H9 (cell line): ENCODE measurements at regions not wholly inside any gene's neighbourhood (a gene's known extent, or its start where the extent isn't known, plus 50 kb on each side); places are given as distances from the start of the nearest gene placed in this dataset.
A peak's percentile ranks its signal among the peaks of the same experiment; 100 is the strongest.

Experiments
- DNase-seq: peaks from one replicate; pipeline ENCODE4 v3.0.0-alpha.2; 2017
- H2AFZ ChIP-seq: one replicate; pipeline ENCODE4 v1.6.1; 2013; ENCODE audit warnings: mild to moderate bottlenecking, low read length, control low read depth, moderate library complexity
- H2AK5ac ChIP-seq: 2 replicates; pipeline ENCODE4 v1.6.1; 2013; ENCODE audit warnings: low read length, control low read depth, mixed read lengths; ENCODE audit not compliant: insufficient read length
- H2BK120ac ChIP-seq: one replicate; pipeline ENCODE4 v1.6.1; 2013; ENCODE audit warnings: low read depth, mild to moderate bottlenecking, low read length, control low read depth, inconsistent platforms; ENCODE audit not compliant: poor library complexity, severe bottlenecking
- H2BK12ac ChIP-seq: 2 replicates; pipeline ENCODE4 v1.6.1; 2013; ENCODE audit warnings: low read length, control low read depth, mixed read lengths, low read depth; ENCODE audit not compliant: insufficient read length
- H2BK15ac ChIP-seq: 2 replicates; pipeline ENCODE4 v1.6.1; 2013; ENCODE audit warnings: low read depth, low read length, control low read depth
- H2BK20ac ChIP-seq: one replicate; pipeline ENCODE4 v1.6.1; 2013; ENCODE audit warnings: low read depth, mild to moderate bottlenecking, low read length, control low read depth, inconsistent platforms; ENCODE audit not compliant: poor library complexity, severe bottlenecking
- H2BK5ac ChIP-seq: 2 replicates; pipeline ENCODE4 v1.6.1; 2013; ENCODE audit warnings: low read length, control low read depth, mixed read lengths; ENCODE audit not compliant: insufficient read length
- H3K14ac ChIP-seq: 2 replicates; pipeline ENCODE4 v1.6.1; 2013; ENCODE audit warnings: low read length, control low read depth; ENCODE audit not compliant: insufficient read depth
- H3K18ac ChIP-seq: 2 replicates; pipeline ENCODE4 v1.6.1; 2013; ENCODE audit warnings: low read depth, mild to moderate bottlenecking, mixed read lengths, low read length, control low read depth; ENCODE audit not compliant: insufficient read length
- H3K23ac ChIP-seq: 2 replicates; pipeline ENCODE4 v1.6.1; 2013; ENCODE audit warnings: low read length, control low read depth, mixed read lengths, low read depth; ENCODE audit not compliant: insufficient read length
- H3K23me2 ChIP-seq: 2 replicates; pipeline ENCODE4 v1.6.1; 2013; ENCODE audit warnings: low read depth, mild to moderate bottlenecking, mixed read lengths, low read length, control low read depth; ENCODE audit not compliant: insufficient read length, poor library complexity, severe bottlenecking
- H3K27ac ChIP-seq: 2 replicates; pipeline ENCODE4 v1.5.1; 2013; ENCODE audit warnings: low read length, control low read depth, mixed read lengths, low read depth; ENCODE audit not compliant: insufficient read length
- H3K27me3 ChIP-seq: 2 replicates; pipeline ENCODE4 v1.6.1; 2013; ENCODE audit warnings: low read length, control low read depth, inconsistent platforms; ENCODE audit not compliant: insufficient read depth
- H3K4ac ChIP-seq: 2 replicates; pipeline ENCODE4 v1.6.1; 2013; ENCODE audit warnings: low read depth, mild to moderate bottlenecking, control low read depth, inconsistent platforms, low read length, moderate library complexity
- H3K4me1 ChIP-seq: 2 replicates; pipeline ENCODE4 v1.6.1; 2013; ENCODE audit warnings: low read length, control low read depth, inconsistent platforms; ENCODE audit not compliant: insufficient read depth
- H3K4me2 ChIP-seq: 2 replicates; pipeline ENCODE4 v1.6.1; 2013; ENCODE audit warnings: low read length, control low read depth, mixed read lengths; ENCODE audit not compliant: insufficient read length, insufficient read depth
- H3K56ac ChIP-seq: 2 replicates; pipeline ENCODE4 v1.6.1; 2013; ENCODE audit warnings: low read depth, mild to moderate bottlenecking, mixed read lengths, low read length, control low read depth; ENCODE audit not compliant: insufficient read length
- H3K79me1 ChIP-seq: 2 replicates; pipeline ENCODE4 v1.6.1; 2013; ENCODE audit warnings: low read depth, mild to moderate bottlenecking, moderate library complexity, low read length, control low read depth, inconsistent platforms; ENCODE audit not compliant: insufficient read depth, poor library complexity, severe bottlenecking
- H3K79me2 ChIP-seq: 2 replicates; pipeline ENCODE4 v1.6.1; 2013; ENCODE audit warnings: low read length, control low read depth, inconsistent platforms; ENCODE audit not compliant: insufficient read depth
- H3K9ac ChIP-seq: 2 replicates; pipeline ENCODE4 v1.6.1; 2013; ENCODE audit warnings: low read length, control low read depth, mixed read lengths; ENCODE audit not compliant: insufficient read length; ENCODE audit errors: extremely low read depth
- H3K9me3 ChIP-seq: one replicate; pipeline ENCODE4 v1.6.1; 2013; ENCODE audit warnings: low read depth, low read length, inconsistent platforms; ENCODE audit not compliant: control insufficient read depth
- H3T11ph ChIP-seq: one replicate; pipeline ENCODE4 v1.6.1; 2013; ENCODE audit warnings: mild to moderate bottlenecking, low read length, control low read depth, inconsistent platforms
- H4K20me1 ChIP-seq: one replicate; pipeline ENCODE4 v1.6.1; 2013; ENCODE audit not compliant: control insufficient read depth, insufficient read length, insufficient read depth
- H4K5ac ChIP-seq: 2 replicates; pipeline ENCODE4 v1.6.1; 2013; ENCODE audit warnings: low read depth, mild to moderate bottlenecking, mixed read lengths, low read length, control low read depth; ENCODE audit not compliant: insufficient read length
- H4K8ac ChIP-seq: replicated peaks from 2 replicates; pipeline ENCODE4 v1.6.1; 2013; ENCODE audit warnings: low read length, control low read depth, mixed read lengths, low read depth; ENCODE audit not compliant: insufficient read length
- H4K91ac ChIP-seq: 2 replicates; pipeline ENCODE4 v1.6.1; 2013; ENCODE audit warnings: low read depth, mild to moderate bottlenecking, moderate library complexity, mixed read lengths, low read length, control low read depth; ENCODE audit not compliant: insufficient read length
- H3K27ac Mint-ChIP-seq, 3 experiments: 2 replicates in 2 of 3; 3 replicates in 1 of 3; pipeline ENCODE4 v1.8.0; 2020 to 2021; ENCODE audit warnings: mixed read lengths in 3 of 3, mild to moderate bottlenecking in 1 of 3, moderate library complexity in 1 of 3
- H3K27me3 Mint-ChIP-seq: 2 replicates; pipeline ENCODE4 v1.8.0; 2021; ENCODE audit warnings: low read depth, mild to moderate bottlenecking, moderate library complexity, mixed read lengths
- H3K36me3 Mint-ChIP-seq, 3 experiments: 2 replicates in 2 of 3; 3 replicates in 1 of 3; pipeline ENCODE4 v1.8.0; 2020 to 2021; ENCODE audit warnings: low read depth in 3 of 3, mixed read lengths in 3 of 3; ENCODE audit not compliant: insufficient read depth in 1 of 3
- H3K4me1 Mint-ChIP-seq, 2 experiments: 2 replicates each; pipeline ENCODE4 v1.8.0; 2020; ENCODE audit warnings: mixed read lengths in 2 of 2
- H3K4me3 Mint-ChIP-seq, 2 experiments: 2 replicates in 1 of 2; 3 replicates in 1 of 2; pipeline ENCODE4 v1.8.0; 2020 to 2021; ENCODE audit warnings: mild to moderate bottlenecking in 2 of 2, mixed read lengths in 2 of 2, moderate library complexity in 1 of 2
- H3K9me3 Mint-ChIP-seq, 2 experiments: 2 replicates in 1 of 2; 3 replicates in 1 of 2; pipeline ENCODE4 v1.8.0; 2020; ENCODE audit warnings: mild to moderate bottlenecking in 2 of 2, mixed read lengths in 2 of 2, moderate library complexity in 1 of 2
- WGBS: extraction: QIAGEN DNeasy Blood & Tissue Kit; methylation state at CpG from one replicate; pipeline ENCODE4 v1.1.7; 2013; ENCODE audit warnings: missing lambda C conversion rate, low lambda C conversion rate, mixed read lengths; ENCODE audit not compliant: insufficient read length; ENCODE audit errors: extremely low coverage; 5-methylcytosine and 5-hydroxymethylcytosine counted together
- TF ChIP-seq, protein P1 (sequence below): fragments of 200-600 bp; sonication (generic); conservative IDR thresholded peaks from 3 replicates; pipeline ENCODE4 v1.8.0; 2021; ENCODE audit warnings: antibody characterized with exemption, mild to moderate bottlenecking

DNA sequence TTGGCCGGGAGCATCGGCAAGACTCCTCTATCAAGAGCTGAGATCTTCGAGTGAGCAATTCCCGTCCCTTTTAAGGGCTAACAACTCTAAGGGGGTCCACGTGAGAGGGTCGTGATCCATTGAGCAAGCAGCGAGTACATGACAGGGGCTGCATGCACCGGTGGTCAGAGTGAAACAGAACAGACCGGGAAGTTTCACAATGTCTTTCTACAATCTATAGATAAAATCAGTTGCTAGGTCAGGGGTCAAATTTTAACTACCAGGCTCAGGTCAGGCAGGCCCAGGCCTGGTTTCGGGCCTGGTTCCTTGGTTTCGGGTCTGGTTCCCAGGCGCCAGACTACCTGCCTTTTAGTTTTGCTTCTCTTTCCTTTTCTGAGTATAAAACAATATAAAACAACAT is 160.1 kb downstream of the PTCHD1 start:
- Histone ChIP-seq H2BK120ac (peak overlapping the region; percentile 44), H3K56ac (no peak overlapping the region), H2BK12ac (no peak overlapping the region), H3K9ac (no peak overlapping the region), H2AFZ (no peak overlapping the region), H2BK5ac (no peak overlapping the region), H4K91ac (no peak overlapping the region), H3K27me3 (no peaks in the 10 kb centered on the region), H2AK5ac (no peak overlapping the region), H4K8ac (no peak overlapping the region), H3K9me3 (no peaks in the 10 kb centered on the region), H3K23ac (no peak overlapping the region), H3K79me1 (no peaks in the 10 kb centered on the region), H3K4ac (no peak overlapping the region), H3K79me2 (no peaks in the 10 kb centered on the region), H3K4me1 (no peaks in the 10 kb centered on the region; the same call in 1 of the 2 replicates), H3K27ac (no peak overlapping the region), H3T11ph (no peak overlapping the region), H3K14ac (no peak overlapping the region), H3K18ac (no peak overlapping the region), H2BK20ac (no peak overlapping the region), H3K23me2 (no peaks in the 10 kb centered on the region), H4K5ac (no peak overlapping the region), H3K4me2 (no peak overlapping the region), H2BK15ac (no peak overlapping the region), H4K20me1 (no peaks in the 10 kb centered on the region)
- TF ChIP-seq, protein P1, sequence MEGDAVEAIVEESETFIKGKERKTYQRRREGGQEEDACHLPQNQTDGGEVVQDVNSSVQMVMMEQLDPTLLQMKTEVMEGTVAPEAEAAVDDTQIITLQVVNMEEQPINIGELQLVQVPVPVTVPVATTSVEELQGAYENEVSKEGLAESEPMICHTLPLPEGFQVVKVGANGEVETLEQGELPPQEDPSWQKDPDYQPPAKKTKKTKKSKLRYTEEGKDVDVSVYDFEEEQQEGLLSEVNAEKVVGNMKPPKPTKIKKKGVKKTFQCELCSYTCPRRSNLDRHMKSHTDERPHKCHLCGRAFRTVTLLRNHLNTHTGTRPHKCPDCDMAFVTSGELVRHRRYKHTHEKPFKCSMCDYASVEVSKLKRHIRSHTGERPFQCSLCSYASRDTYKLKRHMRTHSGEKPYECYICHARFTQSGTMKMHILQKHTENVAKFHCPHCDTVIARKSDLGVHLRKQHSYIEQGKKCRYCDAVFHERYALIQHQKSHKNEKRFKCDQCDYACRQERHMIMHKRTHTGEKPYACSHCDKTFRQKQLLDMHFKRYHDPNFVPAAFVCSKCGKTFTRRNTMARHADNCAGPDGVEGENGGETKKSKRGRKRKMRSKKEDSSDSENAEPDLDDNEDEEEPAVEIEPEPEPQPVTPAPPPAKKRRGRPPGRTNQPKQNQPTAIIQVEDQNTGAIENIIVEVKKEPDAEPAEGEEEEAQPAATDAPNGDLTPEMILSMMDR: no peak
- peaks cover 21 to 23% of the 10 kb centered on the region in 2 experiments for H3K9me3 Mint-ChIP-seq
- no peak for DNase-seq
- H3K4me3 Mint-ChIP-seq: no peak overlapping the region
- H3K27me3 Mint-ChIP-seq: no peaks in the 10 kb centered on the region
- peaks cover 4 to 24% (median 14%) of the 10 kb centered on the region in 3 experiments for H3K36me3 Mint-ChIP-seq
- no CpG with 5 or more reads among the region's 12 CpGs for WGBS
- H3K27ac Mint-ChIP-seq: peak overlapping the region in 2 of 3 experiments; percentile 2 to 12; a peak in 2 of 7 replicates
- peaks cover 28 to 30% of the 10 kb centered on the region in 2 experiments for H3K4me1 Mint-ChIP-seq
